Vagina (tissue), 2 donors: ENCODE measurements at regions not wholly inside any gene's neighbourhood (a gene's known extent, or its start where the extent isn't known, plus 50 kb on each side); places are given as distances from the start of the nearest gene placed in this dataset.

Source experiments
- CTCF ChIP-seq, 3 experiments: fragments of 450-650 bp in 2 of 3; fragments of 200-600 bp in 1 of 3; sonication (generic) in 1 of 3; IDR thresholded peaks; one replicate each; pipeline ENCODE4 v1.5.1; 2017 to 2019; ENCODE audit warnings: antibody characterized with exemption in 3 of 3, mild to moderate bottlenecking in 2 of 3, moderate library complexity in 2 of 3
- POLR2A ChIP-seq, 2 donors: fragments of 450-650 bp; IDR thresholded peaks; one replicate each; pipeline ENCODE4 v1.6.1; 2017; ENCODE audit warnings: antibody characterized with exemption in 2 of 2, mild to moderate bottlenecking in 2 of 2, moderate library complexity in 2 of 2
- POLR2AphosphoS5 ChIP-seq, 2 donors: sonication (generic); formaldehyde crosslinking; IDR thresholded peaks; one replicate each; pipeline ENCODE4 v1.9.0; 2017; ENCODE audit warnings: antibody characterized with exemption in 2 of 2, mild to moderate bottlenecking in 2 of 2, low read depth in 1 of 2; ENCODE audit not compliant: insufficient read depth in 1 of 2

GRCh38 chr1:96002969-96003964 lies 718.3 kb upstream of the PTBP2 start:
- TF ChIP-seq POLR2AphosphoS5 (IDR thresholded peaks at IDR 0.05; ENCODE audit: insufficient read depth in 1 of 2, low read depth in 1 of 2) (no peak), CTCF (IDR thresholded peaks at IDR 0.05) (no peak), POLR2A (IDR thresholded peaks at IDR 0.05) (no peak)
